Ecto neural progenitor cell (in vitro differentiated cells): ENCODE measurements at regions not wholly inside any gene's neighbourhood (a gene's known extent, or its start where the extent isn't known, plus 50 kb on each side); places are given as distances from the start of the nearest gene placed in this dataset.

Experiments used
- DNase-seq: peaks from one replicate; pipeline ENCODE4 v3.0.0-alpha.2; 2018; ENCODE audit warnings: low spot score

- peak; percentile 21 for DNase-seq
Observed at GRCh38 chr1:29643281-29643680, 407.0 kb downstream of the PTPRU start.

GRCh38 chr1:29642519-29642918 is 406.2 kb downstream of the PTPRU start:
- DNase-seq: no peak

- peak; percentile 26 for DNase-seq
Observed at GRCh38 chr1:29641921-29642320, 405.6 kb downstream of the PTPRU start.

- DNase-seq: peak; percentile 21
Observed at GRCh38 chr1:29640428-29640785, 404.1 kb downstream of the PTPRU start.

- DNase-seq: peak; percentile 39
Observed at GRCh38 chr1:29639741-29640427, 403.6 kb downstream of the PTPRU start.

GRCh38 chr1:29639156-29639736 is 402.9 kb downstream of the PTPRU start:
- DNase-seq: no peak

GRCh38 chr1:29638281-29638680 is 402.0 kb downstream of the PTPRU start:
- DNase-seq: peak; percentile 1

GRCh38 chr1:29636936-29637335 is 400.6 kb downstream of the PTPRU start:
- peak; percentile 16 for DNase-seq

- DNase-seq: peak; percentile 26
Observed at GRCh38 chr1:29635501-29636263, 399.4 kb downstream of the PTPRU start.

- peak; percentile 27 for DNase-seq
Observed at GRCh38 chr1:29634746-29635335, 398.5 kb downstream of the PTPRU start.

GRCh38 chr1:29634324-29634723 is 398.0 kb downstream of the PTPRU start:
- peak; percentile 27 for DNase-seq

- DNase-seq: peak; percentile 27
Observed at GRCh38 chr1:29633771-29634170, 397.4 kb downstream of the PTPRU start.

- DNase-seq: peak; percentile 32
Observed at GRCh38 chr1:29632806-29633615, 396.7 kb downstream of the PTPRU start.

GRCh38 chr1:29631836-29632805 is 395.8 kb downstream of the PTPRU start:
- peak; percentile 45 for DNase-seq

- DNase-seq: peak; percentile 14
Observed at GRCh38 chr1:29631361-29631760, 395.0 kb downstream of the PTPRU start.

- peak; percentile 19 for DNase-seq
Observed at GRCh38 chr1:29630756-29631155, 394.4 kb downstream of the PTPRU start.

- DNase-seq: peak; percentile 18
Observed at GRCh38 chr1:29629814-29630516, 393.6 kb downstream of the PTPRU start.

GRCh38 chr1:29629401-29629800 is 393.1 kb downstream of the PTPRU start:
- peak; percentile 22 for DNase-seq

- DNase-seq: peak; percentile 24
Observed at GRCh38 chr1:29628190-29628589, 391.9 kb downstream of the PTPRU start.

GRCh38 chr1:29626726-29627125 is 390.4 kb downstream of the PTPRU start:
- no peak for DNase-seq
